ENCODE measurements at regions not wholly inside any gene's neighbourhood (a gene's known extent, or its start where the extent isn't known, plus 50 kb on each side); places are given as distances from the start of the nearest gene placed in this dataset.

DNA sequence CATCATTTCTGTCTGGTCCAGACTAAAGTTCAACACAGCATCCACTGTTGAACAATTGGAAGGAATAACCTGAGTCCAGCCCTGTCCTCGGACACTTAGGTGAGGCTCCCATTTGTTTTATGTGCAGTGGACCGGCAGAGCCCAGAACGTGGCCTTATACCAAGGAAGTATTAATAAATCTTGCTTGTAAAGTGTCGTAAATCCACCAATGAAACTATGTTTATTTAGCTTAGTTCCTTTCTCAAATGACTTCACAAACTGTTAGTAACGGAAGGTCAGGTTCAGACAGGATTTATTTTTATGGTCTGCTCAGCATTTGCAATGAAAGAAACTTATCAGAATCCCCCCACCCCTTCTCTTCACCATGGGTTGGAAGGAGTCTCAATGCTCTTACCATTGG is 149.5 kb downstream of the PCSK1 start:
- DNase-seq (ENCODE audit: low read depth) = no peak

GRCh38 chr5:96282020-96282419 is 151.0 kb downstream of the PCSK1 start:
- no peak for DNase-seq (ENCODE audit: low read depth)

DNA sequence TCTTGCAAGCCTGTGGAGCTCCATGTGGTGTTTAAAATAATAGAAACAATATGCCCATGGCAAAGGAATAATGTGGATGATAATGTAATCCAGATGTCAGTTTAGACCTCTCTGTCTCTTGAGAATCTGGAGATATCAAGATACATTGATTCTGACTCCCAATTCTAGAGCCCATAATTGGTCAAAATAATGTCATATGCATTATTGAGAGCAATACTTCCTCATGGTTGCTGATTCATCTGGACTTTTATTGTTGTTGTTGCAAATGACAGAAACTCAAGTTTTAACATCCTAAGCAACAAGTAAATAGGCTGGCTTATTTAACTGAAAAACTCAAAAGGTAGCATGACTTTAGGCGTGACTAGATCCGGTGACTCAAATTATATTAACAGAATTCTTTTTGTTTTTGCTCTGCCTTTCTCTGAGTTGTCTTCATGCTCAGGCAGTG is 152.1 kb downstream of the PCSK1 start:
- DNase-seq (ENCODE audit: low read depth) = no peak

- DNase-seq (ENCODE audit: low read depth) = no peak
These were observed 153.1 kb downstream of the PCSK1 start for GRCh38 chr5:96279801-96280542.

GRCh38 chr5:96278981-96279380 is 154.1 kb downstream of the PCSK1 start:
- no peak for DNase-seq (ENCODE audit: low read depth)

DNA sequence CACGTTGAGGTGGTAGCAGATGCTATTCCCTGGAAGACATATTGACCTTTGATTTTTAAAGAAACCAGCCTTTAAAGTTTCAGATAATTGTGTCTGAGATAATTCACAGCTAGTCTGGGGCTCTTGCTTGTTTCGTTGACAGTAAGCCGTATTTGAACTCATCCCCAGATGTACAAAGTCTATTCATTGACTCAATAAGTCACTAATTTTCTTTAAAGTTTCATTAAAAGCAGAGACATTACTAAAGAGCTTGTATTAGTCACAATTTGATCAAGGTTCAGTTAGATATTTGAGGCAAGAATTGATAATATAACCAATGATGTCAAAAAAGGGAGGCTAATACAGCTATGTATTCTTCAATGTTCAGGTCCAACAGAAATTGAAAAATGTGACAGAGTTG is 158.0 kb downstream of the PCSK1 start:
- no peak for DNase-seq (ENCODE audit: low read depth)

- no peak for DNase-seq (ENCODE audit: low read depth)
These were observed 167.6 kb downstream of the PCSK1 start for GRCh38 chr5:96265487-96265886.

DNA sequence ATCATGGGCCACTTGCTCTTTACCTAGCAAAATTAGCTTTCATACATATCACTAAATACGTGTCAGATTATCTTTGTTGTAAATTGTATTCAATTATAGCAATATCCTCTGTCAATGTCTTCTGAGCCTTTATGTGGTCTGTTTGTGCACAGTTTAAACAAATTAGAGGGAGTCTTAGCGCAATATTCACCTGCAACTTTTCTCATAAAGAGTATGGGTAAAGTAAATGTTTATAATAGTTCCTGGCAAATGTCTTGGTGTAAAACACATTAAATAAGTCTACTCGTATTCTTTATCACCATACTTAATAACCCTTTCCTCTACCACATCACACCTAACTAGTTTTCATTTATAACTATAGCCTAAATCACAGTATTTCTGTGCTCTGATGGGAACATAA is 169.0 kb downstream of the PCSK1 start:
- DNase-seq (ENCODE audit: low read depth) = no peak

DNA sequence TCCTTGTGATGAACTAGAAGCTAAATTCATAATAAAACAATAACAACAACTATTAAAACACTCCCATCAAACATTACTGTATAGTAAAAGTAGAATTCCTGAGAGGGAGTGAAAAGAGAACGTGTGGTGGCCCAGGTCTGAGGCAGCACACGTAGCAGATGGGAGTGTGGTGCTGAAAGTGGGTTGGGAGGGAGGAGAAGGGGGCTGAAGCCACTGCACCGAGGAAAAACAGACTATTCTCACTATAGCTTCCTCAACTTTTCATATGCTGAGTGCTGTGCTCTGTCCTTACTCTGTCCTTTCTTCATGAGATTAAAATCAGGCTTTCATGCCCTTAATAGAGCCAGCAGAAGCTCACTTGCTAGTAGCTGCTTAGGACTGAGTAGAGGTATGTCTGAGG is 170.9 kb downstream of the PCSK1 start:
- no peak for DNase-seq (ENCODE audit: low read depth)

DNA sequence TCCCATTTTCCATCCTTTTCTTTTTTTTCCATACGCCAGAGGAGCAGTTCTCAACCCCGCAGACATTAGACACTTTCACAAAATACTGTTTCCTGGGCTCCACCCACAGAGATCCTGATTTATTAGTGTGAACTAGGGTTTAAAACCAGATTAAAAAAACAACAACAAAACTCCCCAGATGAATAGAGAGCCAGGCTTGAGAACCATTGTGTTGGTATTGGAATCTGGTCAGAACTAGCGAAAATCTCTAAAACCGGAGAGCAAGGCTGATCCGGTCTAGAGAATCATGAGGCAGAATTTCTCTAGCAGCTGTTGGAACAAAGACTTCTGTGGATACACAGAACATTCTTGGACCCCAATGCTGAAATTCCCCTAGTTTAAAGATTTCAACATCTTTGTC is 173.0 kb downstream of the PCSK1 start:
- no peak for DNase-seq (ENCODE audit: low read depth)

GRCh38 chr5:96259151-96259772 is 173.8 kb downstream of the PCSK1 start:
- no peak for DNase-seq (ENCODE audit: low read depth)

DNA sequence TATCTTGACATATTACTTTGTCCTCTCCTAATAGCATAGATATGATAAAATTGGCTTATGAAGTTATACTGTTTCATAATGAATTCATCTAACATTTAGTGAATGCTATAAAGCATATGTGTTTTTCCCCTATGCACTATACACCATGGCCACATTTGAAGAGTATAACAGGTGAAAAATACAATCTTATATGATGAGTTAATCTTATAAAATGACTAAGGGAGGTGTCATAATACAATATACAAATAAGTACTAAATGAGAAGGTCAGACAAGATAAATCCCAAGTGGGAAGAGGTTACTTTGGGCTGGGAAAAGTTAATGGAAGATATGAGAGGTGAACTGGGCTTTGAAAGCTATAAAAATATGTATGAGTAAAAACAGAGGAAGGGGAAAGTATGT is 174.4 kb downstream of the PCSK1 start:
- no peak for DNase-seq (ENCODE audit: low read depth)

DNA sequence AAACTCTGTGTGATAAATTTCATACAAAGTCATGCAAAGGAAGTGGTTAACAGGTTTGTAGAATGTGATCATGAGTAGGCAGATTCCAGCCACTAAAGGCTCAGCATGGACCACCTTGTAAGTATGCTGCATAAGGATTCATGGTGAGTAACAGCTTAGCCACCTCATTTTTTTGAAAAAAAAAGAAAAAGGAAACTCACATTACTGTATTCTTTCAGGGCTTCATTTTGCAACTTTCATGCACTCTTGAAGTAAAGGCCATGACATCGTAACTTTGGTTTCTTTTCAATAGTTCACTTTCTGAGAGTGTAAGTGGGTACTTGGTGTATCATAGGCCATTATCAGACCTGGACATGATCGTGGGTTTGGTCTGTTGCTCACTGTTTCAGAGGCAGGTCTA is 175.1 kb downstream of the PCSK1 start:
- no peak for DNase-seq (ENCODE audit: low read depth)

DNA sequence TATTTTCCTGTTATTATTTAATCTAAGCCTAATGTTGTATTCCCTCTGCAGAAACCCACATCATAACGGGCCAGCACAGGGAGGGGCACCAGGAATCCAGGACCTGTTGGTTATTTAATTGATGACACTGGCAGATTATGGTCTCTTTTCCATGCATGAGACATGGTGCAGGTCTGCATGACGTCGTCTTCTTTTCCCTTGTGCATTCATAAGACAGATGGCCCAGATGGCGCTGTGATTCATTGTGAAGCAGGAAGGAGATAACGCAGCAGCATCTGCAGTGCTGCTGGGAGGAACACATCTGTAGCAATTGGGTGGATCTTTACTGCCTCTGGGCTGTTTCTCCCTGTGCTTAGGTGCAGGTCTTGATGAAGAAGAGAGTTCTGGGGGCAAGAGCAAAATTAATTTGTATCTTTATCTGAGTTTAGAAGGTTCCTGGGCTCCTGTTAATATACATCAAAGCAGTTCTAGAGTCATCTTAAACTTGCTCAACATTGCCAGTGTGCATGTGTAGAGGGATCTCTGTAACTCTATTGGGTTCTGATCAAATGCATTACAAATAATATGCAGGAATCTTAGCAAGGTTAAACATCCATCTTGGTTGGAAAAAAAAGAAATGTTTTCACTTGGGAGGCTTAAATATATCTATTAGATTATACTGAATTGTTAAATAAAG is 176.1 kb downstream of the PCSK1 start:
- no peak for DNase-seq (ENCODE audit: low read depth)

- no peak for DNase-seq (ENCODE audit: low read depth)
These were observed 177.9 kb downstream of the PCSK1 start for GRCh38 chr5:96254980-96255691.

DNA sequence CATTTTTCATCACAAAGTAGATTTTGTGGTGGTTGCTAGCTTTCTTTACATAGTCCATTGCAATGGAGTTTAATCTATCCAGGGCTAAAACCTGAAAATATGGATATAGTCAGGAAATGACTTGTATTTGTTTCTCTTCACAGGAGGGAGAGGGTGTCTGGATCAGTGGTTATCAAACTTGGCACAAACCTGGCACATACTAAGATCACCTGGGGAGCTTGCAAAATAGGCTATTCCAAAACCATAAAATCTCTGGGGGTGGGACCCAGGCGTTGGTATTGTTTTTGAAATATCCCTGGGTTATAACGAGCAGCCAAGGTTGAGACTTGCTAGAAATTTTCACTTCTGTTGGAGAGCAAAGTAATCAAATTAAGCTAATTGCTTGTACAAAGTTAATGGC is 179.9 kb downstream of the PCSK1 start:
- DNase-seq (ENCODE audit: low read depth) = no peak

DNA sequence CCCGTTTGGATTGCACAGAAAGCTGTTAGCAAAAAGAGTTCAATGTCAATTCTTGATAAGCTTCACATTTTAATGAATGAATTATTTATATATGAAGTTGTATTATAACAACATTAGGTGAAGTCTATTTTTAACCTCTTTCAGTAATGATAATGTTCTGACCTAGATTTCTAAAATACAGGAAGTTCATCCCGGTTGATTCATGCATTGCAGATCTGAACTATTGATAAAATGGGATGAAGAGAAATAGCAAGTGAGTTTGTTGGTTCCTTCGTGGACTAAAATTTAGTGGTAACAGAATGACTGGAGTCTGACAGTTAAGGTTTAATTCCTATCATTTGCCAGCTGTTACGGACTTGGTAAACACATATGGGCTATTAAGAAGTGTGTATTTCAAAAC is 180.5 kb downstream of the PCSK1 start:
- no peak for DNase-seq (ENCODE audit: low read depth)

GRCh38 chr5:96250782-96251181 is 182.3 kb downstream of the PCSK1 start:
- DNase-seq (ENCODE audit: low read depth) = no peak

DNA sequence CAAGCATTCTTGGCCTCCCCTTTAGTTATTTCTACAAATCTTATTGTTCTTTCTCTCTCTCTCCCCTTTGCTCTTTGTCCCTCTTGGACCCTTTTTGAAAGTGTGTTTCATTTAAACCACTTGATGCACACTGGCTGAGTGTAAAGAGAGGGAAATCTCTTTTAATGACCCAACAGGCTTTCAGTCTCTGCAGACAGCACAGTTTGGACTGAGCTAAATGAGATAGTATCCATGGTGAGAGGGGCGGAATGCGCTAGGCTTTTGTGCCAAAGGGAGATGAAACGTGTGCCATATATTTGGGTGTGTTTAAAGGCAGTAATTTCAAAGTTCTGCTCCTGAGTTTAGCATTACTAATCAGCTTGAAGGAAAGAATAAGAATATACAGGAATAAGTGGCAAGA is 184.9 kb downstream of the PCSK1 start:
- no peak for DNase-seq (ENCODE audit: low read depth)

GRCh38 chr5:96247708-96248107 is 185.3 kb downstream of the PCSK1 start:
- no peak for DNase-seq (ENCODE audit: low read depth)

GRCh38 chr5:96247097-96247701 is 185.8 kb downstream of the PCSK1 start:
- DNase-seq (ENCODE audit: low read depth) = no peak
